OCI-LY1 (cell line): ENCODE measurements at regions not wholly inside any gene's neighbourhood (a gene's known extent, or its start where the extent isn't known, plus 50 kb on each side); places are given as distances from the start of the nearest gene placed in this dataset.

Experiments
- H2AFZ ChIP-seq: fragments of 200-600 bp; sonication (generic), shearing (Covaris generic); 2 replicates; pipeline ENCODE4 v1.6.0; 2014; ENCODE audit warnings: antibody characterized with exemption, mild to moderate bottlenecking, low read length
- H3F3A ChIP-seq: fragments of 200-600 bp; sonication (generic), shearing (Covaris generic); 2 replicates; pipeline ENCODE4 v1.6.0; 2014; ENCODE audit warnings: mild to moderate bottlenecking, antibody characterized with exemption, low read length, moderate library complexity; ENCODE audit not compliant: insufficient read depth
- H3K27ac ChIP-seq: fragments of 200-600 bp; sonication (generic); 2 replicates; pipeline ENCODE4 v1.5.1; 2014; ENCODE audit warnings: low read length, mixed run types, mild to moderate bottlenecking, low read depth; ENCODE audit not compliant: poor library complexity, severe bottlenecking
- H3K27me3 ChIP-seq: fragments of 200-600 bp; sonication (generic); 2 replicates; pipeline ENCODE4 v1.6.0; 2014; ENCODE audit warnings: antibody characterized with exemption, mild to moderate bottlenecking, low read length, moderate library complexity; ENCODE audit not compliant: insufficient read depth
- H3K36me3 ChIP-seq: fragments of 200-600 bp; sonication (generic); 2 replicates; pipeline ENCODE4 v1.6.1; 2014; ENCODE audit warnings: mild to moderate bottlenecking, antibody characterized with exemption, low read length, moderate library complexity, mixed read lengths; ENCODE audit not compliant: insufficient read depth
- H3K4me1 ChIP-seq: fragments of 200-600 bp; sonication (generic); 2 replicates; pipeline ENCODE4 v1.5.1; 2014; ENCODE audit warnings: mild to moderate bottlenecking, low read length, moderate library complexity; ENCODE audit not compliant: insufficient read depth, severe bottlenecking
- H3K4me2 ChIP-seq: fragments of 200-600 bp; sonication (generic), shearing (Covaris generic); 2 replicates; pipeline ENCODE4 v1.6.1; 2014; ENCODE audit warnings: low read length
- H3K4me3 ChIP-seq: fragments of 200-600 bp; sonication (generic); 2 replicates; pipeline ENCODE4 v1.5.1; 2014; ENCODE audit warnings: low read length, low read depth, mild to moderate bottlenecking, mixed read lengths; ENCODE audit not compliant: poor library complexity, severe bottlenecking
- H3K79me2 ChIP-seq: fragments of 200-600 bp; shearing (Covaris generic); 2 replicates; pipeline ENCODE4 v1.6.1; 2016; ENCODE audit warnings: mixed run types, low read length, mixed read lengths; ENCODE audit not compliant: insufficient read depth
- H3K9ac ChIP-seq: fragments of 200-600 bp; sonication (generic), shearing (Covaris generic); 2 replicates; pipeline ENCODE4 v1.6.1; 2014; ENCODE audit warnings: mild to moderate bottlenecking, low read length, mixed read lengths
- H3K9me2 ChIP-seq: fragments of 200-600 bp; sonication (generic), shearing (Covaris generic); 2 replicates; pipeline ENCODE4 v1.6.1; 2014; ENCODE audit warnings: low read depth, mild to moderate bottlenecking, low read length, mixed read lengths
- H3K9me3 ChIP-seq: fragments of 200-600 bp; shearing (Covaris generic); 2 replicates; pipeline ENCODE4 v1.6.1; 2014; ENCODE audit warnings: low read length, mixed read lengths
- H4K20me1 ChIP-seq: fragments of 200-600 bp; sonication (generic), shearing (Covaris generic); 2 replicates; pipeline ENCODE4 v1.6.0; 2016; ENCODE audit warnings: mild to moderate bottlenecking, low read length; ENCODE audit not compliant: insufficient read depth
- CTCF ChIP-seq: fragments of 200-600 bp; sonication (generic), shearing (Covaris generic); IDR thresholded peaks from 2 replicates; pipeline ENCODE4 v1.5.1; 2017; ENCODE audit warnings: mild to moderate bottlenecking, antibody characterized with exemption, low read length, moderate library complexity, mixed read lengths
- EZH2 ChIP-seq: fragments of 200-600 bp; sonication (generic), shearing (Covaris generic); IDR thresholded peaks from 2 replicates; pipeline ENCODE4 v1.8.0; 2017; ENCODE audit warnings: borderline replicate concordance, mixed run types, mild to moderate bottlenecking, antibody characterized with exemption, low read length, moderate library complexity, mixed read lengths

GRCh38 chr17:77724876-77725615 lies 233.5 kb upstream of the TNRC6C start:
- H3K4me2 ChIP-seq = no peak overlapping the region
- no peaks in the 10 kb centered on the region for H4K20me1 ChIP-seq
- no peaks in the 10 kb centered on the region for H3K9me3 ChIP-seq
- H3K27me3 ChIP-seq = no peaks in the 10 kb centered on the region
- H3K9ac ChIP-seq = no peak overlapping the region
- no peaks in the 10 kb centered on the region for H3K79me2 ChIP-seq
- H2AFZ ChIP-seq = no peak overlapping the region
- TF ChIP-seq CTCF (no peak), EZH2 (no peak)
- no peaks in the 10 kb centered on the region for H3K9me2 ChIP-seq
- H3K36me3 ChIP-seq = no peaks in the 10 kb centered on the region
- no peak overlapping the region for H3K4me3 ChIP-seq
- H3F3A ChIP-seq = no peaks in the 10 kb centered on the region
- no peak overlapping the region for H3K27ac ChIP-seq
- H3K4me1 ChIP-seq = no peaks in the 10 kb centered on the region

- TF ChIP-seq CTCF (no peak), EZH2 (no peak)
- Histone ChIP-seq H3K27me3 (no peaks in the 10 kb centered on the region), H2AFZ (no peak overlapping the region), H3K9me3 (no peaks in the 10 kb centered on the region), H3K27ac (no peak overlapping the region), H3K79me2 (no peaks in the 10 kb centered on the region), H3K36me3 (no peaks in the 10 kb centered on the region), H3K4me3 (no peak overlapping the region), H3K4me1 (no peaks in the 10 kb centered on the region), H3F3A (no peaks in the 10 kb centered on the region), H3K9ac (no peak overlapping the region), H3K4me2 (no peak overlapping the region), H4K20me1 (no peaks in the 10 kb centered on the region), H3K9me2 (no peaks in the 10 kb centered on the region)
Observed at GRCh38 chr17:77725846-77726245, 232.7 kb upstream of the TNRC6C start.

- H3K9me2 ChIP-seq = no peaks in the 10 kb centered on the region
- no peaks in the 10 kb centered on the region for H4K20me1 ChIP-seq
- no peak overlapping the region for H3K9ac ChIP-seq
- H3K79me2 ChIP-seq = no peaks in the 10 kb centered on the region
- no peaks in the 10 kb centered on the region for H3F3A ChIP-seq
- H3K27me3 ChIP-seq = no peaks in the 10 kb centered on the region; the same call in 1 of the 2 replicates
- no peaks in the 10 kb centered on the region for H3K9me3 ChIP-seq
- H3K4me2 ChIP-seq = no peak overlapping the region
- TF ChIP-seq EZH2 = no peak
- no peak for TF ChIP-seq CTCF
- no peaks in the 10 kb centered on the region for H3K4me1 ChIP-seq
- no peaks in the 10 kb centered on the region for H3K36me3 ChIP-seq
- H3K4me3 ChIP-seq = no peak overlapping the region
- H3K27ac ChIP-seq = no peak overlapping the region
- no peak overlapping the region for H2AFZ ChIP-seq
Observed at GRCh38 chr17:77726549-77727006, 231.9 kb upstream of the TNRC6C start.
